Hindlimb muscle (tissue), 1 donor: ENCODE measurements at regions not wholly inside any gene's neighbourhood (a gene's known extent, or its start where the extent isn't known, plus 50 kb on each side); places are given as distances from the start of the nearest gene placed in this dataset.
"Not testable (repeated sequence)": the region's sequence is repeated elsewhere in the genome, so short reads cannot be mapped to it uniquely, and the experiment has no call there.

Source experiments
- DNase-seq: peaks from one replicate; pipeline ENCODE4 v3.0.0-alpha.2; 2013

GRCh38 chr4:125760201-125760819, 445.6 kb downstream of the FAT4 start:
- DNase-seq: peak; percentile 46

- no peak for DNase-seq
Observed at GRCh38 chr4:125760956-125761355, 446.2 kb downstream of the FAT4 start.

DNA sequence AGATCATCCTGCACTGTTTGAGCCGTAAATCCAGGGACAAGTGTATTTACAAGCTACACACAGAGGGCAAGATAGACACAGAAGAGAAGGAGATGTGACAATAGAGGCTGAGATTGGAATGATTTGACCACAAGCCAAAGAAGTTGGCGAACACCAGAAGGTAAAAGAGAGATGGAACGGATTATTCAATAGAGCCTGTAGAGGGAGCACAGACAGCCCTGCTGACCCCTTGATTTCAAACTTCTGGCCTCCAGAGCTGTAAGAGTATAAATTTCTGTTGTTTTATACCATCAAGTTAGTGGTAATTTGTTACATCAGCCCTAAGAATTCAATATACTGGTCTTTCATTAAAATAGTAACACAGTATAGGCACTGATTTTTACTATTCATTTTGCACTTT, 447.8 kb downstream of the FAT4 start:
- DNase-seq: no peak

DNA sequence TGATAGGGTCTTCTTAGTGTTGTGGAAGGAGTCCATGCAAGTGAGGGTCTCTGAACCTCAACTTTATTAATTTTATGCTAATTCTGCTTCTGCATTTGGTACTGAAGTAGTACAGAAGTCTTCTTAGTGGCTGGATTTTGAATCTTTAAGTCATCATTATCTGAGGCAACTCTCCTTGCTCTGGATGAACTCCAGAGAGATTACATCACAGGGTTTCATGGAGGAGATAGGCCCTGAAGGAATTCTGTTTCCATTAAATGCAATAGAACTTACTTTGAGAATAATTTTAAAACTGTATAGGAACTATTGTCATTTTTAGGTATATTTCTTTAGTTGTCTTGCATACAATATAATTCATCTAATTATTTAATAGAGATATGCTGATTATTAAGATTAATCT, 451.2 kb downstream of the FAT4 start:
- peak; percentile 53 for DNase-seq

DNA sequence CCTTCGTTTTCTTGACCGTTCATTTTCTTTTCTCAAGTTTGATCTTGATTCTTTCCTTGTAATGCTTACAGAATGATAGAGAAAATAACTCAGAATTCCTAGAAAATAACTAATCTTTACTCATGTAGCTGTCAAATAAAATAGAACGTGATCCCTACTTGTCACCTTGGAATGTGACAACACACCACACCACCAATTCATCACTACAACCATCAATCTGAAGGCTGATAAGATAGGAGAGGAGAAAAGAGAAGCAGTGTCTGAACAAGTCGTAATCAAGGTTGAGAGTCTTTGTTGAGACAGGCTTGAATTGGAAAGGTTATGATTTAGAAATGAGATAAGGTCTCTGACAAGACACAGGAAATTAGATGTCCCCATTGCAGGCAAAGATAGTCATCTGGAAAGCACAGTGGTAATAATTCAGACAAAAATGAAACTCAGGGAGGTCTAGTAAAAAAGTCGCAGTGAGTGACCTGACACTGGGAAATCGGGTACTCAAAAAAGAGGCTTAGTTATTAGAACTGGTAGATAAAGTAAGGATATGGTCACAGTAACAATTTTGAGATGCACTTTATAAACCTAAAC, 456.2 kb downstream of the FAT4 start:
- DNase-seq: no peak

DNA sequence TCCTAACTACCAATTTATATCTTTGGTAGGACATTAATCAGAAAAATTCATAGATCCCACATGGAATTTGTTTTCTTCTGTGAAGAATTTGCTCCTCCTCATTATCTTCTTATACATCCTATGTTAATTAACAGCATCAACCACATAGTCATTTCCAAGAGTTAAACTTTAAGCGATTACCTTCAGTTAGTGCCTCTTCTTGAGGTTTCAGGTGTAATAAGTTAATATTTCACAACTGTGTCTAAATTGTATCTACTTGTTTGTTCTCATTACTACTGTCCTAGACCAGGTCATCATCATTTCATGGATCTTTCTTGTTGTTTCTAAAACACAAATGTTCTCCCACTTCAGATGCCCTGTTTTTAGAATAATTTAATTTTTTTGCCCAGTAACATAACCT, 457.9 kb downstream of the FAT4 start:
- DNase-seq: no peak

DNA sequence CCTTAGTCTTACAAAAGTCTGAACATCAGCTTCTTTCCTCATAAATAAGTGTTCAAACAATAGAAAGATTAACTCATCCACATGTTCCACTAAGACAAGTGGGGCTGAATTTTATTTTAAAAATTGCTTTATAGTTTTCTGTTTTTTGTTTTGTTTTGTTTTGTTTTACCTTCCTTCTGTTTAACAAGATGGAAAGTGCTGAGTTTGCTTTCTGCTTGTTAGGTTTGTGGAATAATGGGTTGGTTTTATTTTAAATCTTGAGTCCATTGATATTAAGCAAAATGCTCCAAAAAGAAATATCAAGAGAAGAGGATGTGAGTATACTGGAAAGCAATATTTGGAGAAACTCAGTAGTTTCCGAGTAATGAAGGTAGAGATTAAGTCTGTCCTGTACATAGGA, 458.7 kb downstream of the FAT4 start:
- DNase-seq: no peak

GRCh38 chr4:125773931-125774330, 459.2 kb downstream of the FAT4 start:
- peak; percentile 34 for DNase-seq

- no peak for DNase-seq
Observed at GRCh38 chr4:125776146-125776545, 461.4 kb downstream of the FAT4 start.

- no peak for DNase-seq
Observed at GRCh38 chr4:125780164-125780563, 465.4 kb downstream of the FAT4 start.

DNA sequence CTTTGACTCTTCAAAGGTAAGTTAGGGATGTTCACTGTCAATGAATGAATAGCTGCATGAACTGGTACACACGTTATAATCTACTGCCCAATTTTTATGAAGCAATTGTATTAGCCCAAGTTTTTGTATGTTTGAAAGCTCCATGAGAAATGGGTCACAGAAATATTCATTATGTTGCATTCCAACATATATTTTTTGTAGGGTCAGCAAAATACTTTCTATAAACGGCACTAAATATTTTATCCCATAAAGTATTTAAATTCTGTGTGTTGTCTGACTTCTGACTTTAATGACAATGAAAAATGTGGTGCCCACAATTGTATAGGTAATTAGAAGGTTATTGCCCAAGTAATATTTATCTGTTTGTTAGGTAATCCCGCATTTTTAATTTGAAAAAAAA, 466.0 kb downstream of the FAT4 start:
- DNase-seq: no peak

- no peak for DNase-seq
Observed at GRCh38 chr4:125781651-125782050, 466.9 kb downstream of the FAT4 start.

DNA sequence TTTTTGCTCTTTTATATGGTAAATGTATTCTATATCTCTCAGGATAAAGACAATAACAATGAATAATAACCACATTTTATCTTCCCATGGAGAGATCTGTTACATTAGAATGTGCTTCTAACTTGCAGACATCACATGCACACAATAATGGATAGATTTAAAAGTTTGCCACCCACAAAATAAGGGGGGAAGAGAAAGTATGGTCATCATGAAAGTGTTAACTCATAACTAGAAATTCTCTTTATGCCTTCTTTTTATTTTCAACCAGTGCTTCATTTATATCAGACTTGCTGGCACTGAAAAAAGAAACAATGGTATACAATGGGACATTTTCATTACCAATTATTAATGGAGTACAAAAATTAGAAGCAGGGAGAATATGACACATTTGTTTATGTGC, 470.0 kb downstream of the FAT4 start:
- no peak for DNase-seq

DNA sequence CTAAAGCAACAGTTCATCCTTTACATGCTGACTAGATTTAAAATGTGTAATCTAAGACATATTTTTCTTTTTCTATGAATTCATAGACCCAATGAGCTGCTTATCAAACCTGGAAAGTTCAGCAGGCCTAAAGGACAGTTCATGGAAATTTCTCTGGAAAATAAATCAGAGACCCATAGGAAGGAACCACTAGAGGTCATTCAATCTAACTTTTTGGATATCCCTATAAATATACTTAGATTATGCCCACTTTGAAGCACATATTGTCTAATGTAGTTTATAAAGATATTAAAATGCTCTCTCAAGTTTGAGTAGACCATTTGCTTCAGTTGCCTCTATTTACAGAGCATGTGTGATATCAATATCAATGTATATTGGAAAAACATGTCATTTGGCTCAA, 473.0 kb downstream of the FAT4 start:
- DNase-seq: no peak

GRCh38 chr4:125789023-125789422, 474.3 kb downstream of the FAT4 start:
- DNase-seq: peak; percentile 21

DNA sequence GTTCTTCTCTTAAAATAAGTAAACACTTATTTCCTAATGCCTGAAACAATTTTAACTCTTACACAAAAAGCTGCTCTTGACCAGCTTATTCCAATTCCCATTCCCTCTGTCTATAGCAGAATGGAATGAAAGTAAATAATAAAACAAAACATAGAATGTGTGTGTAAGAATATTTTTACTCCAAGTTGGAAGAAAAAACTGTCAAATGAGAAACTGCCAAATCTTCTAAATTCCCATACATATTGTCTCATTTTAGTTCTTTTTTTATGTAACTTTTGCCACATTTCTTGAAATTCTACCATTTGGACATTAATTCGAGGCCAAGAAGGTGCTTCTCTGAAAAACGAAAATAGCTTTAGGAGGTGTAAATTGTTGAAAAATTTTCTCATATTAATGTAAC, 477.1 kb downstream of the FAT4 start:
- DNase-seq: no peak

DNA sequence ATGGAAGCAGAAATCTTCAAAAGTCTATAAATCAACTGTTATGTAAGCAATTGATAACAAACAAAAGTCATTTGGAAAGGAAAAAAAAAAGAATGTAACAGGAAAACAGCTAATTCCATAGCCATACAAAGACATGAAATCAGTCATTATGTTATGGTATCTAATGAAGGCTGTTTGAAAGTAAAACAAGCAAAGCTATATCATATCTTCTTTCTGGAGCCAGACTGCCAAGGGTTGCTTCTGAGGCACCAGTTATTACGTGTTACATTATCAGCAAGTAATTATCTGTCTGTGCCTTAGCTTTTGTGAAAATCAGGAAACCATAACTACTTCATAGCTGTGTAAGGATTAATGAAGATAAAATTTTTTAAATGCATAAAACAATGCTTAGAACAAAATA, 480.2 kb downstream of the FAT4 start:
- DNase-seq: no peak

GRCh38 chr4:125796138-125796537, 481.4 kb downstream of the FAT4 start:
- DNase-seq: no peak

- DNase-seq: not testable (repeated sequence)
Observed at GRCh38 chr4:125797621-125798020, 482.9 kb downstream of the FAT4 start.

DNA sequence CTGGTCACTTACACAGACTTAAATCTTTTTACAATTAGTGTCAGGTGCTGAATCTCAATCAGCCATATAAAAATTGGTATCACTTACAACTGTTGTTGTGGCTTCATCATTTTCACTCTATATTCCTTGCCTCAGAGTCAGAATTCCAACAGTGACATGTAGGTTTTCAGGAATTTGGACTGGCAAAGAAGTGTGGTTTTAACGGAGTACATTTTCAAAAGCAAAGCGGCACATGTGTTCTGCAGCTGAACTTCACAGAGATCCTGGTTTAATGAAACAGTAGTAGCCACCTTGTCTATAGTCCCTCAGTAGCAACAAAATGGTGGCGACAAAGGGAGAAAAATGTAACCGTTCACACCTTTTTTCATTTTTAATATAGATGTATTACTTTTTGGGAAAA, 486.6 kb downstream of the FAT4 start:
- DNase-seq: no peak

DNA sequence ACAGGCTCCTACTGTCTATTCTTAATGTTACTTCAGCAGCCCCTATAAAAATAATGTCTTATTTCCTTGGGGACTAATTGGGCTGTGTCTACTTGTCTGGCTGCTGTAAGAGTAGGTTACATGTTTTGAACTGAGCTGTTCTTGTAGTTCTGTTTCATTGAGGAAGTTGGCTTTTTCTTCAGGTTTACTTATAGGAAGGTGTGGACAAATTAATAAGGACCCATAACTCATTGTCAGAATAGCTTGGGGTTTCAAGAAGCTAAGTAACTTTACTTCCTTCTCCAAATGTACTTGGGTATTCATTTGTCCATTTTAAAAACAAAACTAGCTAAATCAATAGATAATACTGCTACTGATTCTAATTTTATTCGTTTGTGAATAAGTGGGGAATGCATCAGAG, 487.2 kb downstream of the FAT4 start:
- DNase-seq: no peak

DNA sequence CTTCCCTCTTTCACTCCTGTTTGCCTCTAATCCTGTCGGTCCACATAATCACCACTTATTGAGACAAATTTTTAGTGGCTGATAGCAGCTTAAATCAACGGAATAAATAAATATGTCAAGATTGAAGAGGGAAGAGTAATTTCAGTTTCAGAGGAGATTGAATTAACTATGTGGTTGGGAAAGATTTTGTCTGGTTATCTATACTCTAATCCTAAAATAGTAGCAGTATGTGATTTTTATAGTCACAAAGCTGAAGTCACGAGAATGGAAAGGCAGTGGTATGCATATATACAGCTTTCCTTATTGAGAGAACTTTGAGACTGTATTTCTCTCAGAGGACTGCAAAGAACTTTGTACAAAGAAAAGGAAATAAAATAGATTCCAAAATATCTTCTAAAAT, 493.3 kb downstream of the FAT4 start:
- no peak for DNase-seq

DNA sequence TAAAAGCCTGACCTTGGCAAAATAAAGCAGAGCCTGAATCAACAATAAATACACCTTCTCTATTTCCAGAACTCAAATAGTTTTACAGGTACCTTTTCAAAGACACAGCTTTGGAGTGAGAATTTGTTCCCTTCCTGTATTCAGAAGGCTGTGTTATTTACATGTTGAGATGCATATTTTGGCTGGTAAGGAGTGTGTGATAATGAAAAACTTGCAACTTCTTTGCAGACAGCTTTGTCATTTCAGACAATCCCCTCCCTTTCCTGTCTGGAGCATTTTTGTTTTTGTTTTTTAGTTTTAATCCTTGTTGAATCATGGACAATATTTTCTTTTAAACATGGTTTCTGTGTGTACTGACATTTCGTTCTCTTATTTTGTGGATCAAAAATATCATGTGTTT, 493.8 kb downstream of the FAT4 start:
- no peak for DNase-seq

DNA sequence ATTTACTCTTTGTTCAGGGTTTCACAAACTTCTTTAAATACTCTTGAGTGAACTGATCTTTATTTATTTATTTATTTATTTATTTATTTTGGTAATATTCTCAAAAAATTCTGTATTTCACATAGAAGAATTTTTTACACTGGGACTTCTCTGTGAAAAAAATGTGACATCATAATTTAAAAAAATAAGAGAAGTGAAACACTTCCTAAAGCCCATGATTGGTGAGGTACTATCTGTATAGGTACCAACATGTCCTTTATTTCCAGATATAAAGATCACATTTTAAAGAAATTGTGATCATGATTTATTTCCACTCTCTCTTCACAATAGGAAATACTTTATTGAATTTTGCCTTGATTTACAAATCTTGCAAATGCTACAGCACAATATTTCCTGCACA, 497.1 kb downstream of the FAT4 start:
- no peak for DNase-seq
